CD8-positive, alpha-beta memory T cell (primary cell): ENCODE measurements at regions not wholly inside any gene's neighbourhood (a gene's known extent, or its start where the extent isn't known, plus 50 kb on each side); places are given as distances from the start of the nearest gene placed in this dataset.
A peak's percentile ranks its signal among the peaks of the same experiment; 100 is the strongest.

ENCODE experiments used
- CTCF ChIA-PET: fragments of 350-600 bp; sonication (Branson Sonifier 250); formaldehyde crosslinking; loops from one replicate; lab custom pipeline; 2021; ENCODE audit warnings: antibody characterized with exemption; lab: Charles Lee
- POLR2A ChIA-PET: fragments of 350-600 bp; sonication (Branson Sonifier 250); formaldehyde crosslinking; loops from one replicate; lab custom pipeline; 2021; ENCODE audit warnings: antibody characterized with exemption; lab: Charles Lee
- DNase-seq, 5 donors: peaks; one replicate each; pipeline versions ENCODE4 v3.0.0 to v3.0.0-alpha.2; 2020 to 2022; ENCODE audit warnings: mixed read lengths in 1 of 5
- H3K27ac ChIP-seq: one replicate; pipeline ENCODE4 v1.7.0; 2013; ENCODE audit warnings: low read depth, mild to moderate bottlenecking, low read length, moderate library complexity
- H3K27me3 ChIP-seq: 2 replicates; pipeline ENCODE4 v1.7.0; 2013; ENCODE audit warnings: low read length, mild to moderate bottlenecking; ENCODE audit not compliant: insufficient read depth, poor library complexity, severe bottlenecking
- H3K36me3 ChIP-seq: 2 replicates; pipeline ENCODE4 v1.7.0; 2013; ENCODE audit warnings: mild to moderate bottlenecking, low read length, moderate library complexity; ENCODE audit not compliant: insufficient read depth
- H3K4me1 ChIP-seq: 2 replicates; pipeline ENCODE4 v1.7.0; 2013; ENCODE audit warnings: mild to moderate bottlenecking, low read length, moderate library complexity; ENCODE audit not compliant: insufficient read depth
- H3K4me3 ChIP-seq: 2 replicates; pipeline ENCODE4 v1.7.0; 2013; ENCODE audit warnings: mild to moderate bottlenecking, low read length
- H3K9me3 ChIP-seq: 2 replicates; pipeline ENCODE4 v1.7.0; 2013; ENCODE audit warnings: mild to moderate bottlenecking, low read length
- H3K27ac Mint-ChIP-seq, 8 donors: one replicate each; pipeline ENCODE4 v1.8.0; 2020 to 2021; ENCODE audit warnings: mixed read lengths in 8 of 8, mild to moderate bottlenecking in 6 of 8, inconsistent platforms in 3 of 8, moderate library complexity in 3 of 8
- H3K27me3 Mint-ChIP-seq, 2 donors: one replicate each; pipeline ENCODE4 v1.8.0; 2020 to 2021; ENCODE audit warnings: mixed read lengths in 2 of 2, mild to moderate bottlenecking in 1 of 2, moderate library complexity in 1 of 2
- H3K36me3 Mint-ChIP-seq, 3 donors: one replicate each; pipeline ENCODE4 v1.8.0; 2020 to 2021; ENCODE audit warnings: mixed read lengths in 3 of 3, inconsistent platforms in 1 of 3, mild to moderate bottlenecking in 1 of 3
- H3K4me1 Mint-ChIP-seq, 3 donors: one replicate each; pipeline ENCODE4 v1.8.0; 2020 to 2021; ENCODE audit warnings: mixed read lengths in 3 of 3, inconsistent platforms in 1 of 3, mild to moderate bottlenecking in 1 of 3
- H3K4me3 Mint-ChIP-seq, 7 donors: one replicate each; pipeline ENCODE4 v1.8.0; 2020 to 2021; ENCODE audit warnings: mixed read lengths in 7 of 7, mild to moderate bottlenecking in 6 of 7, moderate library complexity in 4 of 7, inconsistent platforms in 2 of 7
- H3K9me3 Mint-ChIP-seq, 5 donors: one replicate each; pipeline ENCODE4 v1.8.0; 2020 to 2022; ENCODE audit warnings: mixed read lengths in 5 of 5, mild to moderate bottlenecking in 3 of 5, moderate library complexity in 2 of 5, inconsistent platforms in 1 of 5

- Histone ChIP-seq H3K9me3 (no peaks in the 10 kb centered on the region), H3K36me3 (no peaks in the 10 kb centered on the region), H3K4me1 (no peaks in the 10 kb centered on the region), H3K4me3 (no peak overlapping the region), H3K27ac (no peak overlapping the region), H3K27me3 (no peaks in the 10 kb centered on the region)
- DNase-seq: no peak
- Mint-ChIP-seq H3K9me3 (peaks cover 0 to 2% (median 0%) of the 10 kb centered on the region in 5 donors), H3K4me3 (no peak overlapping the region), H3K27ac (no peak overlapping the region), H3K36me3 (no peaks in the 10 kb centered on the region), H3K4me1 (no peaks in the 10 kb centered on the region), H3K27me3 (no peaks in the 10 kb centered on the region)
- ChIA-PET CTCF (no interaction called here), POLR2A (no interaction called here)
Measured at GRCh38 chr6:97535800-97536199, 252.8 kb upstream of the MMS22L start.

GRCh38 chr6:97548354-97548753 is 265.3 kb upstream of the MMS22L start:
- no peak overlapping the region for H3K4me3 Mint-ChIP-seq
- Histone ChIP-seq H3K27ac (no peak overlapping the region), H3K4me3 (no peak overlapping the region), H3K4me1 (no peaks in the 10 kb centered on the region), H3K9me3 (no peaks in the 10 kb centered on the region), H3K27me3 (no peaks in the 10 kb centered on the region), H3K36me3 (no peaks in the 10 kb centered on the region)
- H3K27ac Mint-ChIP-seq: no peak overlapping the region
- H3K36me3 Mint-ChIP-seq: no peaks in the 10 kb centered on the region
- CTCF ChIA-PET: no interaction called here
- H3K9me3 Mint-ChIP-seq: peaks cover 0 to 7% (median 0%) of the 10 kb centered on the region in 5 donors
- POLR2A ChIA-PET: no interaction called here
- H3K4me1 Mint-ChIP-seq: no peaks in the 10 kb centered on the region
- DNase-seq: no peak
- H3K27me3 Mint-ChIP-seq: no peaks in the 10 kb centered on the region

- no peaks in the 10 kb centered on the region for H3K27me3 ChIP-seq
- CTCF ChIA-PET: no interaction called here
Measured at GRCh38 chr6:97557355-97557754, 274.3 kb upstream of the MMS22L start.

GRCh38 chr6:97563529-97563928 is 280.5 kb upstream of the MMS22L start:
- no peaks in the 10 kb centered on the region for H3K27me3 Mint-ChIP-seq
- H3K4me1 ChIP-seq: no peaks in the 10 kb centered on the region
- H3K36me3 ChIP-seq: no peaks in the 10 kb centered on the region
- H3K4me3 Mint-ChIP-seq: no peak overlapping the region
- DNase-seq: no peak
- H3K4me1 Mint-ChIP-seq: no peaks in the 10 kb centered on the region
- no peak overlapping the region for H3K4me3 ChIP-seq
- POLR2A ChIA-PET: no interaction called here
- no peaks in the 10 kb centered on the region for H3K36me3 Mint-ChIP-seq
- no peak overlapping the region for H3K27ac ChIP-seq
- H3K9me3 ChIP-seq: no peaks in the 10 kb centered on the region
- CTCF ChIA-PET: no interaction called here
- peaks cover 0 to 9% (median 0%) of the 10 kb centered on the region in 5 donors for H3K9me3 Mint-ChIP-seq
- H3K27ac Mint-ChIP-seq: peak overlapping the region in 1 of 8 donors; percentile 64
- H3K27me3 ChIP-seq: no peaks in the 10 kb centered on the region

More at GRCh38 chr6:97557355-97557754, 274.3 kb upstream of the MMS22L start:
- DNase-seq: no peak
- H3K27ac ChIP-seq: no peak overlapping the region
- POLR2A ChIA-PET: no interaction called here
- no peak overlapping the region for H3K4me3 Mint-ChIP-seq
- H3K27ac Mint-ChIP-seq: no peak overlapping the region
- no peaks in the 10 kb centered on the region for H3K9me3 ChIP-seq
- H3K36me3 Mint-ChIP-seq: no peaks in the 10 kb centered on the region
- no peaks in the 10 kb centered on the region for H3K36me3 ChIP-seq
- peaks cover 0 to 9% (median 0%) of the 10 kb centered on the region in 5 donors for H3K9me3 Mint-ChIP-seq
- H3K4me3 ChIP-seq: no peak overlapping the region
- H3K27me3 Mint-ChIP-seq: no peaks in the 10 kb centered on the region
- H3K4me1 Mint-ChIP-seq: no peaks in the 10 kb centered on the region
- no peaks in the 10 kb centered on the region for H3K4me1 ChIP-seq

- Histone ChIP-seq H3K27me3 (no peaks in the 10 kb centered on the region), H3K4me1 (no peaks in the 10 kb centered on the region), H3K36me3 (no peaks in the 10 kb centered on the region), H3K4me3 (no peak overlapping the region), H3K9me3 (no peaks in the 10 kb centered on the region), H3K27ac (no peak overlapping the region)
- no peak for DNase-seq
- Mint-ChIP-seq H3K27ac (no peak overlapping the region), H3K4me1 (no peaks in the 10 kb centered on the region), H3K36me3 (no peaks in the 10 kb centered on the region), H3K4me3 (no peak overlapping the region), H3K27me3 (no peaks in the 10 kb centered on the region), H3K9me3 (peaks cover 0 to 7% (median 3%) of the 10 kb centered on the region in 5 donors)
- CTCF ChIA-PET: no interaction called here
- POLR2A ChIA-PET: no interaction called here
Measured at GRCh38 chr6:97572943-97573342, 289.9 kb upstream of the MMS22L start.

GRCh38 chr6:97586344-97586743 is 303.3 kb upstream of the MMS22L start:
- Mint-ChIP-seq H3K9me3 (peaks cover 0 to 15% (median 3%) of the 10 kb centered on the region in 5 donors), H3K27me3 (no peaks in the 10 kb centered on the region), H3K27ac (no peak overlapping the region), H3K4me1 (no peaks in the 10 kb centered on the region), H3K36me3 (peaks cover 0 to 2% (median 0%) of the 10 kb centered on the region in 3 donors), H3K4me3 (no peak overlapping the region)
- H3K36me3 ChIP-seq: no peaks in the 10 kb centered on the region
- DNase-seq: no peak
- H3K27me3 ChIP-seq: no peaks in the 10 kb centered on the region
- H3K4me3 ChIP-seq: no peak overlapping the region
- no peaks in the 10 kb centered on the region for H3K9me3 ChIP-seq
- ChIA-PET CTCF (no interaction called here), POLR2A (no interaction called here)
- no peak overlapping the region for H3K27ac ChIP-seq
- H3K4me1 ChIP-seq: no peaks in the 10 kb centered on the region

GRCh38 chr6:97591955-97592354 is 308.9 kb upstream of the MMS22L start:
- Histone ChIP-seq H3K4me1 (no peaks in the 10 kb centered on the region), H3K36me3 (no peaks in the 10 kb centered on the region), H3K4me3 (no peak overlapping the region), H3K27me3 (no peaks in the 10 kb centered on the region), H3K27ac (no peak overlapping the region), H3K9me3 (no peaks in the 10 kb centered on the region)
- H3K4me1 Mint-ChIP-seq: no peaks in the 10 kb centered on the region
- H3K9me3 Mint-ChIP-seq: peaks cover 0 to 16% (median 2%) of the 10 kb centered on the region in 5 donors
- CTCF ChIA-PET: no interaction called here
- no peaks in the 10 kb centered on the region for H3K27me3 Mint-ChIP-seq
- POLR2A ChIA-PET: no interaction called here
- peaks cover 0 to 2% (median 0%) of the 10 kb centered on the region in 3 donors for H3K36me3 Mint-ChIP-seq
- DNase-seq: no peak
- H3K27ac Mint-ChIP-seq: no peak overlapping the region
- H3K4me3 Mint-ChIP-seq: no peak overlapping the region

GRCh38 chr6:97594844-97595243 is 311.8 kb upstream of the MMS22L start:
- CTCF ChIA-PET: no interaction called here
- peaks cover 0 to 22% (median 2%) of the 10 kb centered on the region in 5 donors for H3K9me3 Mint-ChIP-seq

GRCh38 chr6:97621111-97621510 is 338.1 kb upstream of the MMS22L start:
- Mint-ChIP-seq H3K27ac (no peak overlapping the region), H3K4me1 (no peaks in the 10 kb centered on the region), H3K9me3 (peaks cover 0 to 8% (median 0%) of the 10 kb centered on the region in 5 donors), H3K27me3 (no peaks in the 10 kb centered on the region), H3K4me3 (no peak overlapping the region), H3K36me3 (no peaks in the 10 kb centered on the region)
- DNase-seq: no peak
- CTCF ChIA-PET: no interaction called here
- Histone ChIP-seq H3K27ac (no peak overlapping the region), H3K4me3 (no peak overlapping the region), H3K36me3 (no peaks in the 10 kb centered on the region), H3K4me1 (no peaks in the 10 kb centered on the region), H3K9me3 (no peaks in the 10 kb centered on the region), H3K27me3 (no peaks in the 10 kb centered on the region)
- POLR2A ChIA-PET: no interaction called here

More at GRCh38 chr6:97594844-97595243, 311.8 kb upstream of the MMS22L start:
- H3K27me3 Mint-ChIP-seq: no peaks in the 10 kb centered on the region
- Histone ChIP-seq H3K36me3 (no peaks in the 10 kb centered on the region), H3K27ac (no peak overlapping the region), H3K4me3 (no peak overlapping the region), H3K27me3 (no peaks in the 10 kb centered on the region), H3K4me1 (no peaks in the 10 kb centered on the region), H3K9me3 (no peaks in the 10 kb centered on the region)
- H3K27ac Mint-ChIP-seq: no peak overlapping the region
- H3K4me1 Mint-ChIP-seq: no peaks in the 10 kb centered on the region
- POLR2A ChIA-PET: no interaction called here
- no peak overlapping the region for H3K4me3 Mint-ChIP-seq
- DNase-seq: no peak
- no peaks in the 10 kb centered on the region for H3K36me3 Mint-ChIP-seq
